ENCODE measurements at regions not wholly inside any gene's neighbourhood (a gene's known extent, or its start where the extent isn't known, plus 50 kb on each side); places are given as distances from the start of the nearest gene placed in this dataset.

DNA sequence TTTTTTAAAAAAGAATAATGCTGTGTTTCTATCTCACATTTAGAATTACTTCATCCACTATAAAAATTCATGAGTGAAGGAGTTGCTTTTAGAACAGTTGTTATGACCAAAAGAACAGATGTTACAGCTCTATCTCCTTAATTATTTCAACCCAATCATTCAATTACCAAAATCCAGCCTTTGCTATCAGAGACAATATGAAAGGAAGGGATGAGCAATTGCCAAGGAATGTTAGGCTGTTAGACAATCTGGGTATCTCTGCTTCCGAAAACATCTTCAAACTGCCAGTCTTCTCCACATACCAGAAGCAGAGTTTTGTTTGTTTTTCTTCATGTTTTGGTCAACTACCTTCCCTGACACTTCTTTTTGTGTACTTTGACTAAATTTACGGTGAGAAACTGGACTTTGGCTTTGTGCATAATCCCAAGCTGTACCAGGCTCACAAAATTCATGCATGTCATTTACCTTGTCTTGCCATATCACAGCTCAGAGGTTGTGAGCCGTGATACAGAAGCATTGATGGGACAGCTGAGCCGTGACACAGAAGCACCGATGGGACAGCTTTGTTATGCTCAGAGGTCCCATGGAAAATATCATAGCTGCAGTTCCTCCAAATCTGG lies 405.5 kb downstream of the KIF4B start:
- Histone ChIP-seq H3K4ac (ENCODE audit: low read depth, low read length) (no peak overlapping the region), H2BK120ac (ENCODE audit: low read depth, low read length) (no peak overlapping the region), H2BK5ac (ENCODE audit: low read depth, low read length, poor library complexity, severe bottlenecking) (no peak overlapping the region), H3K79me1 (ENCODE audit: low read depth in 1 of 2, low read length in 2 of 2) (no peaks in the 10 kb centered on the region), H3K18ac (ENCODE audit: low read depth, low read length) (no peak overlapping the region), H4K8ac (ENCODE audit: low read depth in 2 of 2, low read length in 2 of 2) (no peak overlapping the region), H3K27me3 (ENCODE audit: control insufficient read depth, insufficient read depth, low read length) (no peaks in the 10 kb centered on the region), H3K9me3 (ENCODE audit: control insufficient read depth, insufficient read depth, low read length) (peaks cover 11% of the 10 kb centered on the region), H3K9ac (ENCODE audit: low read depth, low read length) (no peak overlapping the region), H3K4me1 (ENCODE audit: control insufficient read depth, insufficient read depth, low read length) (no peaks in the 10 kb centered on the region), H3K4me2 (ENCODE audit: low read depth, low read length) (no peak overlapping the region), H3K9me1 (ENCODE audit: insufficient read depth, low read length) (no peaks in the 10 kb centered on the region), H3K27ac (ENCODE audit: insufficient read depth, low read length) (no peak overlapping the region), H2BK20ac (ENCODE audit: low read depth, low read length) (no peak overlapping the region), H3K36me3 (ENCODE audit: control insufficient read depth, insufficient read depth, low read length) (no peaks in the 10 kb centered on the region), H3K4me3 (ENCODE audit: insufficient read depth, low read depth, low read length) (no peak overlapping the region), H3K14ac (replicated peaks; ENCODE audit: low read depth, low read length) (no peak overlapping the region), H2AK5ac (ENCODE audit: low read depth, low read length) (no peak overlapping the region), H4K5ac (ENCODE audit: low read depth, low read length) (no peak overlapping the region), H3K56ac (ENCODE audit: extremely low read depth, insufficient read depth, low read length) (no peak overlapping the region), H2AK9ac (replicated peaks; ENCODE audit: low read depth, low read length, poor library complexity) (no peak overlapping the region), H4K91ac (ENCODE audit: insufficient read depth, low read depth, low read length) (no peak overlapping the region), H2BK15ac (ENCODE audit: low read depth, low read length) (no peak overlapping the region), H3K23ac (ENCODE audit: low read depth, low read length) (no peak overlapping the region), H4K20me1 (ENCODE audit: insufficient read depth, low read length) (no peaks in the 10 kb centered on the region), H2AFZ (replicated peaks; ENCODE audit: low read length, poor library complexity) (no peak overlapping the region)
- no TSS peak for BruUV-seq (replicated peaks)
- WGBS, 2 experiments (ENCODE audit: extremely low coverage in 2 of 2, insufficient read length in 1 of 2), result no CpG with 5 or more reads among the region's 5 CpGs
- intact Hi-C loops (cut with micrococcal nuclease) (no loop called here), dilution Hi-C loops (cut with HindIII; ENCODE audit: low sequenced_read_pairs, unreplicated experiment) (no loop called here), in situ Hi-C loops (cut with MboI; ENCODE audit: low sequenced_read_pairs) (no loop called here)
- CTCF ChIA-PET, result no interaction called here
- DNase-seq, result no peak
- TF ChIP-seq NFE2L2 (IDR thresholded peaks at IDR 0.05; ENCODE audit: low read depth, low read length), result no peak
- no peak for TF ChIP-seq CHD1 (IDR thresholded peaks at IDR 0.05; ENCODE audit: low read depth, low read length)
- TF ChIP-seq BHLHE40 (IDR thresholded peaks at IDR 0.05; ENCODE audit: low read depth, low read length), result no peak
- TF ChIP-seq POLR2A (IDR thresholded peaks at IDR 0.05; ENCODE audit: low read depth, low read length), result no peak
- TF ChIP-seq FOS (IDR thresholded peaks at IDR 0.05; ENCODE audit: low read depth, low read length), result no peak
- TF ChIP-seq RAD21 (IDR thresholded peaks at IDR 0.05; ENCODE audit: low read length), result no peak
- TF ChIP-seq, protein P1, sequence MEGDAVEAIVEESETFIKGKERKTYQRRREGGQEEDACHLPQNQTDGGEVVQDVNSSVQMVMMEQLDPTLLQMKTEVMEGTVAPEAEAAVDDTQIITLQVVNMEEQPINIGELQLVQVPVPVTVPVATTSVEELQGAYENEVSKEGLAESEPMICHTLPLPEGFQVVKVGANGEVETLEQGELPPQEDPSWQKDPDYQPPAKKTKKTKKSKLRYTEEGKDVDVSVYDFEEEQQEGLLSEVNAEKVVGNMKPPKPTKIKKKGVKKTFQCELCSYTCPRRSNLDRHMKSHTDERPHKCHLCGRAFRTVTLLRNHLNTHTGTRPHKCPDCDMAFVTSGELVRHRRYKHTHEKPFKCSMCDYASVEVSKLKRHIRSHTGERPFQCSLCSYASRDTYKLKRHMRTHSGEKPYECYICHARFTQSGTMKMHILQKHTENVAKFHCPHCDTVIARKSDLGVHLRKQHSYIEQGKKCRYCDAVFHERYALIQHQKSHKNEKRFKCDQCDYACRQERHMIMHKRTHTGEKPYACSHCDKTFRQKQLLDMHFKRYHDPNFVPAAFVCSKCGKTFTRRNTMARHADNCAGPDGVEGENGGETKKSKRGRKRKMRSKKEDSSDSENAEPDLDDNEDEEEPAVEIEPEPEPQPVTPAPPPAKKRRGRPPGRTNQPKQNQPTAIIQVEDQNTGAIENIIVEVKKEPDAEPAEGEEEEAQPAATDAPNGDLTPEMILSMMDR (conservative IDR thresholded peaks at IDR 0.05; ENCODE audit: low read depth, low read length), result no peak
- no peak for TF ChIP-seq MAFK (IDR thresholded peaks at IDR 0.05; ENCODE audit: low read depth, low read length)
- no peak for TF ChIP-seq CEBPB (IDR thresholded peaks at IDR 0.05; ENCODE audit: low read depth, low read length)
- TF ChIP-seq MAZ (IDR thresholded peaks at IDR 0.05; ENCODE audit: borderline replicate concordance, low read depth, low read length), result no peak
- TF ChIP-seq RCOR1 (IDR thresholded peaks at IDR 0.05; ENCODE audit: insufficient replicate concordance, low read length), result no peak
- TF ChIP-seq, protein P2, sequence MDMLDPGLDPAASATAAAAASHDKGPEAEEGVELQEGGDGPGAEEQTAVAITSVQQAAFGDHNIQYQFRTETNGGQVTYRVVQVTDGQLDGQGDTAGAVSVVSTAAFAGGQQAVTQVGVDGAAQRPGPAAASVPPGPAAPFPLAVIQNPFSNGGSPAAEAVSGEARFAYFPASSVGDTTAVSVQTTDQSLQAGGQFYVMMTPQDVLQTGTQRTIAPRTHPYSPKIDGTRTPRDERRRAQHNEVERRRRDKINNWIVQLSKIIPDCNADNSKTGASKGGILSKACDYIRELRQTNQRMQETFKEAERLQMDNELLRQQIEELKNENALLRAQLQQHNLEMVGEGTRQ (IDR thresholded peaks at IDR 0.05; ENCODE audit: low read depth, low read length), result no peak
- POLR2A ChIA-PET (ENCODE audit: unreplicated experiment), result no interaction called here
- ATAC-seq (ENCODE audit: low read depth), result no peak
